DND-41 (cell line): ENCODE measurements at regions not wholly inside any gene's neighbourhood (a gene's known extent, or its start where the extent isn't known, plus 50 kb on each side); places are given as distances from the start of the nearest gene placed in this dataset.

Experiments used
- ATAC-seq: fragments of 200-7000 bp; cut with Tn5 transposase; 3 replicates; pipeline ENCODE4 v1.9.1; 2021; ENCODE audit warnings: low read depth; ENCODE audit not compliant: insufficient read depth
- DNase-seq: peaks from one replicate; pipeline ENCODE4 v3.0.0-alpha.2; 2020
- H2AFZ ChIP-seq: 2 replicates; pipeline ENCODE4 v1.6.0; 2012; ENCODE audit warnings: low read depth, low read length
- H3K27ac ChIP-seq: 2 replicates; pipeline ENCODE4 v1.5.1; 2012; ENCODE audit warnings: low read length, inconsistent platforms
- H3K27me3 ChIP-seq: fragments of 200-600 bp; sonication (generic); 2 replicates; pipeline ENCODE4 v1.6.0; 2012; ENCODE audit warnings: low read length, mild to moderate bottlenecking, inconsistent platforms; ENCODE audit not compliant: insufficient read depth, poor library complexity
- H3K36me3 ChIP-seq: 2 replicates; pipeline ENCODE4 v1.5.1; 2012; ENCODE audit warnings: low read length, inconsistent platforms; ENCODE audit not compliant: insufficient read depth
- H3K4me1 ChIP-seq: 2 replicates; pipeline ENCODE4 v1.5.1; 2012; ENCODE audit warnings: mild to moderate bottlenecking, low read length; ENCODE audit not compliant: insufficient read depth
- H3K4me2 ChIP-seq: 2 replicates; pipeline ENCODE4 v1.6.0; 2012; ENCODE audit warnings: mild to moderate bottlenecking, moderate library complexity, low read length, inconsistent platforms; ENCODE audit not compliant: insufficient read depth
- H3K4me3 ChIP-seq, 2 experiments: fragments of 200-600 bp in 1 of 2; shearing (Covaris generic) in 1 of 2; 2 replicates each; pipeline ENCODE4 v1.5.1; 2012 to 2016; ENCODE audit warnings: inconsistent platforms in 2 of 2, low read length in 2 of 2, mild to moderate bottlenecking in 2 of 2, low read depth in 1 of 2, moderate library complexity in 1 of 2
- H3K79me2 ChIP-seq: 2 replicates; pipeline ENCODE4 v1.6.0; 2012; ENCODE audit warnings: low read length, inconsistent platforms; ENCODE audit not compliant: insufficient read depth
- H3K9ac ChIP-seq: 2 replicates; pipeline ENCODE4 v1.6.0; 2012; ENCODE audit warnings: low read depth, mild to moderate bottlenecking, inconsistent platforms, low read length, moderate library complexity
- H3K9me3 ChIP-seq: 2 replicates; pipeline ENCODE4 v1.5.1; 2012; ENCODE audit warnings: low read length, moderate library complexity, mild to moderate bottlenecking, inconsistent platforms; ENCODE audit not compliant: insufficient read depth, severe bottlenecking
- H4K20me1 ChIP-seq: 2 replicates; pipeline ENCODE4 v1.6.0; 2012; ENCODE audit warnings: low read length; ENCODE audit not compliant: insufficient read depth
- CTCF ChIP-seq: IDR thresholded peaks from 2 replicates; pipeline ENCODE4 v1.5.1; 2012; ENCODE audit warnings: borderline replicate concordance, low read length, moderate library complexity, mild to moderate bottlenecking; ENCODE audit not compliant: poor library complexity, severe bottlenecking; ENCODE audit errors: extremely low read depth
- EZH2 ChIP-seq: IDR thresholded peaks from 3 replicates; pipeline ENCODE4 v1.6.1; 2012; ENCODE audit warnings: borderline replicate concordance, low read depth, mild to moderate bottlenecking, moderate library complexity, low read length, inconsistent platforms; ENCODE audit not compliant: severe bottlenecking

- H3K4me3 ChIP-seq: no peak overlapping the region
- no peaks in the 10 kb centered on the region for H3K27me3 ChIP-seq
- H3K9ac ChIP-seq: no peak overlapping the region
- H4K20me1 ChIP-seq: no peaks in the 10 kb centered on the region
- no peak overlapping the region for H3K27ac ChIP-seq
- H3K9me3 ChIP-seq: no peaks in the 10 kb centered on the region
- H3K4me1 ChIP-seq: no peaks in the 10 kb centered on the region
- H3K79me2 ChIP-seq: no peaks in the 10 kb centered on the region
- no peak for ATAC-seq
- H3K36me3 ChIP-seq: no peaks in the 10 kb centered on the region
- H3K4me2 ChIP-seq: no peak overlapping the region
- DNase-seq: no peak
- no peak for TF ChIP-seq EZH2
- no peak for TF ChIP-seq CTCF
- H2AFZ ChIP-seq: no peak overlapping the region
These were observed 113.1 kb downstream of the BLID start for GRCh38 chr11:122002926-122003325.

- Histone ChIP-seq H4K20me1 (no peaks in the 10 kb centered on the region), H3K27me3 (no peaks in the 10 kb centered on the region), H3K36me3 (no peaks in the 10 kb centered on the region), H3K79me2 (no peaks in the 10 kb centered on the region), H3K4me2 (no peak overlapping the region), H3K9me3 (no peaks in the 10 kb centered on the region), H3K4me1 (no peaks in the 10 kb centered on the region), H3K27ac (no peak overlapping the region), H2AFZ (no peak overlapping the region), H3K4me3 (no peak overlapping the region), H3K9ac (no peak overlapping the region)
- no peak for ATAC-seq
- TF ChIP-seq EZH2 (no peak), CTCF (no peak)
- no peak for DNase-seq
These were observed 114.0 kb downstream of the BLID start for GRCh38 chr11:122002047-122002446.

GRCh38 chr11:121999651-122000050 lies 116.4 kb downstream of the BLID start:
- no peak for DNase-seq
- no peak for TF ChIP-seq EZH2
- no peak for TF ChIP-seq CTCF
- ATAC-seq: no peak
- Histone ChIP-seq H3K9ac (no peak overlapping the region), H3K4me3 (no peak overlapping the region), H3K9me3 (no peaks in the 10 kb centered on the region), H3K27ac (no peak overlapping the region), H3K4me2 (no peak overlapping the region), H3K36me3 (no peaks in the 10 kb centered on the region), H4K20me1 (no peaks in the 10 kb centered on the region), H3K4me1 (no peaks in the 10 kb centered on the region), H3K79me2 (no peaks in the 10 kb centered on the region), H3K27me3 (no peaks in the 10 kb centered on the region), H2AFZ (no peak overlapping the region)

- no peak for ATAC-seq
- H3K27me3 ChIP-seq: no peaks in the 10 kb centered on the region
These were observed 119.4 kb downstream of the BLID start for GRCh38 chr11:121996574-121996973.

More at GRCh38 chr11:121996574-121996973, 119.4 kb downstream of the BLID start:
- Histone ChIP-seq H3K4me2 (no peak overlapping the region), H3K27ac (no peak overlapping the region), H3K36me3 (no peaks in the 10 kb centered on the region), H3K9ac (no peak overlapping the region), H3K9me3 (no peaks in the 10 kb centered on the region), H3K79me2 (no peaks in the 10 kb centered on the region), H3K4me3 (no peak overlapping the region), H2AFZ (no peak overlapping the region), H4K20me1 (no peaks in the 10 kb centered on the region), H3K4me1 (no peaks in the 10 kb centered on the region)
- no peak for DNase-seq
- TF ChIP-seq EZH2 (no peak), CTCF (no peak)
